ENCODE measurements at regions not wholly inside any gene's neighbourhood (a gene's known extent, or its start where the extent isn't known, plus 50 kb on each side); places are given as distances from the start of the nearest gene placed in this dataset.

GRCh38 chr10:69741671-69742355 is 59.9 kb upstream of the COL13A1 start:
- no peak for DNase-seq (ENCODE audit: low spot score)
- TF ChIP-seq, protein P1, sequence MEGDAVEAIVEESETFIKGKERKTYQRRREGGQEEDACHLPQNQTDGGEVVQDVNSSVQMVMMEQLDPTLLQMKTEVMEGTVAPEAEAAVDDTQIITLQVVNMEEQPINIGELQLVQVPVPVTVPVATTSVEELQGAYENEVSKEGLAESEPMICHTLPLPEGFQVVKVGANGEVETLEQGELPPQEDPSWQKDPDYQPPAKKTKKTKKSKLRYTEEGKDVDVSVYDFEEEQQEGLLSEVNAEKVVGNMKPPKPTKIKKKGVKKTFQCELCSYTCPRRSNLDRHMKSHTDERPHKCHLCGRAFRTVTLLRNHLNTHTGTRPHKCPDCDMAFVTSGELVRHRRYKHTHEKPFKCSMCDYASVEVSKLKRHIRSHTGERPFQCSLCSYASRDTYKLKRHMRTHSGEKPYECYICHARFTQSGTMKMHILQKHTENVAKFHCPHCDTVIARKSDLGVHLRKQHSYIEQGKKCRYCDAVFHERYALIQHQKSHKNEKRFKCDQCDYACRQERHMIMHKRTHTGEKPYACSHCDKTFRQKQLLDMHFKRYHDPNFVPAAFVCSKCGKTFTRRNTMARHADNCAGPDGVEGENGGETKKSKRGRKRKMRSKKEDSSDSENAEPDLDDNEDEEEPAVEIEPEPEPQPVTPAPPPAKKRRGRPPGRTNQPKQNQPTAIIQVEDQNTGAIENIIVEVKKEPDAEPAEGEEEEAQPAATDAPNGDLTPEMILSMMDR (IDR thresholded peaks at IDR 0.05; ENCODE audit: extremely low read depth, missing control alignments): no peak

- no peak for DNase-seq (ENCODE audit: low spot score)
Observed at GRCh38 chr10:69742356-69742695, 59.4 kb upstream of the COL13A1 start.

GRCh38 chr10:69742928-69743602 is 58.6 kb upstream of the COL13A1 start:
- TF ChIP-seq, protein P1 (IDR thresholded peaks at IDR 0.05; ENCODE audit: extremely low read depth, missing control alignments): peak; percentile 15
- no peak for DNase-seq (ENCODE audit: low spot score)

More at GRCh38 chr10:69742356-69742695, 59.4 kb upstream of the COL13A1 start:
- TF ChIP-seq, protein P1 (IDR thresholded peaks at IDR 0.05; ENCODE audit: extremely low read depth, missing control alignments): no peak

GRCh38 chr10:69744971-69745370 is 56.7 kb upstream of the COL13A1 start:
- TF ChIP-seq, protein P1 (IDR thresholded peaks at IDR 0.05; ENCODE audit: extremely low read depth, missing control alignments): no peak
- no peak for DNase-seq (ENCODE audit: low spot score)

- DNase-seq (ENCODE audit: low spot score): no peak
- TF ChIP-seq, protein P1 (IDR thresholded peaks at IDR 0.05; ENCODE audit: extremely low read depth, missing control alignments): no peak
Observed at GRCh38 chr10:69745698-69746097, 56.0 kb upstream of the COL13A1 start.

DNA sequence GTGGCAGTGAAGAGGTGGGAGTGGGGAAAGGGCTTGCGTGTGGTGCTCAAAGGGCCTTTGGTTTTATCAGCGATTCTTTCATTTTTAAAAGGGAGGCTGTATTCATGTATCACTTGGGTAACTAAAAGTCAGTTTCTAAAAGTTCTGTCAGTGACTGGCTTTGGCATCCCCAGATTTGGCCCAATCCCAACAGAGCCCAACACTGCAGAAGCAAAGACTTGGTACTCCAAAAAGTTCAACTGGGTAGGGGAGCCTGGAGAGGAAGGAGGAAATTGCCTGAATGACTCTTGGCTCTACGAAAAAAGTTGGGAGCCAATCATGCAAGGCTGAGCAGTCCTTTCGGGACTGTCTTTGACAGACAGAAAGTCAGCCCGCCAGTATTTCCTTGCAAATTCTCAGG is 54.5 kb upstream of the COL13A1 start:
- TF ChIP-seq, protein P1 (IDR thresholded peaks at IDR 0.05; ENCODE audit: extremely low read depth, missing control alignments): no peak
- no peak for DNase-seq (ENCODE audit: low spot score)

- TF ChIP-seq, protein P1 (IDR thresholded peaks at IDR 0.05; ENCODE audit: extremely low read depth, missing control alignments): no peak
Observed at GRCh38 chr10:69748621-69749020, 53.1 kb upstream of the COL13A1 start.

More at GRCh38 chr10:69748621-69749020, 53.1 kb upstream of the COL13A1 start:
- DNase-seq (ENCODE audit: low spot score): no peak

All from GM20000 (cell line).